NOMO-1 treated with DMSO at 0.1 percent for 48 hours (cell line): ENCODE measurements at regions not wholly inside any gene's neighbourhood (a gene's known extent, or its start where the extent isn't known, plus 50 kb on each side); places are given as distances from the start of the nearest gene placed in this dataset.
"Not testable (repeated sequence)": the region's sequence is repeated elsewhere in the genome, so short reads cannot be mapped to it uniquely, and the experiment has no call there.

Experiments used
- DNase-seq: peaks from one replicate; lab custom pipeline; 2025; ENCODE audit not compliant: unreplicated experiment; lab: John Stamatoyannopoulos, UW

GRCh38 chr12:13924286-13924685, 57.1 kb downstream of the GRIN2B start:
- DNase-seq = no peak

GRCh38 chr12:13918897-13919296, 62.5 kb downstream of the GRIN2B start:
- DNase-seq = no peak

GRCh38 chr12:13915096-13915495, 66.3 kb downstream of the GRIN2B start:
- no peak for DNase-seq

- no peak for DNase-seq
Measured at GRCh38 chr12:13913371-13913770, 68.0 kb downstream of the GRIN2B start.

GRCh38 chr12:13911756-13912554, 69.4 kb downstream of the GRIN2B start:
- no peak for DNase-seq

GRCh38 chr12:13905794-13906193, 75.6 kb downstream of the GRIN2B start:
- no peak for DNase-seq

GRCh38 chr12:13900718-13901117, 80.7 kb downstream of the GRIN2B start:
- DNase-seq = no peak

- DNase-seq = not testable (repeated sequence)
Measured at GRCh38 chr12:13898387-13898786, 83.0 kb downstream of the GRIN2B start.

DNA sequence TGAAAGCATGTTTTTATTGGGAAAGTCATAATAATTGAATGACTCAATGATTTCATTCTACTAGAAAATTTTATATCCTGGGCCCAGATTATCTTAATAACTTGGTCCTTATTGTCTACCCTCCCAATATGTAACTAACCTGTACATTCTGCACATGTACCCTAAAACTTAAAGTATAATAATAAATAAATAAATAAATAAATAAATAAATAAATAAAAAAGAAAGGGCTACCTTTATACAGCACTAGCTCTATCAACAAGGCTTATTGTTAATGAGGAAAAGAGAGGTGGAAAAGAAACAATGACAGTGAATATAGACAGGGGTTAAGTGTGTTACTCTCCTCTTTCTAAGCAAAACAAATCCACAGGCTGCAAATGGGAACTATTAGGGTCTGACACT, 83.6 kb downstream of the GRIN2B start:
- no peak for DNase-seq

- no peak for DNase-seq
Measured at GRCh38 chr12:13896063-13896626, 85.3 kb downstream of the GRIN2B start.

DNA sequence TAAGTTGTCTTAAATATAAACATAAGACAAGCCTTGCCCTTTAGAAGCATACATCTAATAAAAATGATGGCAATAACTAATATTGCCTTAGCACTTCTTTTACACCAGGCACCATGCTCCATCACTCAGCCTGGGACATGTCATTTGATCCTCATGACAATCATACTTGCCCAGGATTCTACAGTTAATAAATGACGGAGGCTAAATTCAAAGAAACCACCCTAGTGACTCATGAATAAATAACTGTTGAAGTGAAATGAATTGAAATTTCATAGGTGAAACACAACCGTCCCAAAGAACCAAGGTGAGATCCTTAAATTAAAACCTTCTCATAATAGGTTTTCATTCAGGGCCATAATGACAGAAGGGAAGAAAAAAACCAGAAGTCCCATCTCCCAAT, 89.5 kb downstream of the GRIN2B start:
- no peak for DNase-seq

GRCh38 chr12:13890943-13891342, 90.5 kb downstream of the GRIN2B start:
- no peak for DNase-seq

- peak; percentile 33 for DNase-seq
Measured at GRCh38 chr12:13887779-13888388, 93.5 kb downstream of the GRIN2B start.

DNA sequence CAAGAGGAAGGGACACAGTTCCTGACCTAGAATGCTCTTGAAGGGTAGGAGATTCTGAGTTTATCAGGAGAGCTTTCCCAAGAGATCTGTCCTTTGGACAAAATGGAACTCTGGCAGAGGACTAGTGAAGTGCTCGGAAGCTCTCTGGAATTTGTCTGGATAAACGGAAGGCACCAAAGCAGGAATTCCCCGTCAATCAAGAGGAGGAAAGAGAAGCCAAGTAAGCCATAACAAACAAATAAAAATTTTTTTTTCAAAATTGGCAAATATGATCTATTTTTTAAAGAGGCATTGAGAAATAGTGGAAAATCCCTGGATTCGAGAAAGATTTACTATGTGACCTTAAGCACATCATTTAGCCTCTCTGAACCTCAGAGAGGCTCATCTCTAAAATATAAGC, 99.2 kb downstream of the GRIN2B start:
- no peak for DNase-seq

DNA sequence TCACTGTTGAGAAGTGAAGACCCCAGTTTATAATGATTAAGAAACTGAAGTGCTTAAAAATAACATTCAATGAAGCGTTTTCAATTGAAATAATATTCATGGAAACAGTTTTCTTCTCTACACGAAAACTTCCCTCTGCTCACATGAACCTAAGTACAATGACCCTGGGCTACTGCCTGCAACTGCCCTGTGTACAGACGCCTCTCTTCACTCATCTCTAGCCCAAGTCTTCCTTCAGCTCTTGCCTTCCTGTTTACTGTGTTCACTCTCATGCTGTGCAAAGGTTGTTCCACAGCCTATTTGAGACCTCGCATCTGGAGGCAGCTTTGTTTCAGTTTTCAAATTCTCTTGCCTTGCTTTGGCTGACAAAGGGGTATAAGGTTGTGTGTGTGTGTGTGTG, 100.8 kb downstream of the GRIN2B start:
- no peak for DNase-seq

DNA sequence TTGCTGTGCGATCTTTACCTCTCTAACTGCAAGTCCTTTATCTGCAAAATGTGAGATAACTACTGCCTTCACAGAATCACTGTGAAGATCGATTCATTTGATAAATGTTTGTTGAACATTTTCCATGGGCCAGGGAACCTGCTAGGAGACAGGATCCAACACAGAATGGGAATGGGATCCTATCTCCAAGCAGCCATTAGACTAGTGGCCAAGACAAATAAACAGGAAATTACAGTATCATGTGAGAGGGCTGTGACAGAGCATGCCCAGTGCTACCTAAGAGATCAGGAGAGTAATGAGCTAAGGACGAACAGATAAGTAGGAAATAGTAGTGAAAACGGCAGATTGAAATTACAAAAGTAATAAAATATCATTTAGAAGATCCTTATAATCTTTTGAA, 105.7 kb downstream of the GRIN2B start:
- DNase-seq = no peak

DNA sequence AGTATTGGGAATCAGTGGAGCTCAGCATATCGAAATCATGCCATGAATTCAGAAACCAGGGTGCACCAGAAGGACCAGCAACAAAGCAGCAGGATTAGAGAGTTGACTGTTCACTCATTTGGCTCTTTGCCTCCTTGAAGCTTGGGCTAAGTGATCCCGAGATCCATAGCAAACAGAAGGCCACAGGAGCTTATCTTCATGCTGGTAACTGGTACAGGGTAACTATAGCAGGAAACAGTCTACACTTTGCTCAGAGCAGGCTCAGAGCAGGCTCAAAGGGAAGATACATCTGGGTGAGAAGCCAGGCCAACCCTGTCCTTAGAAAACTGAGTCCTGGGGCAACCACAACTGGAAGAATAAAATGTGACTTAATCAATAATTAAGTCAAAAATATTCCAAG, 111.1 kb downstream of the GRIN2B start:
- no peak for DNase-seq

- DNase-seq = peak; percentile 60
Measured at GRCh38 chr12:13864081-13864673, 117.2 kb downstream of the GRIN2B start.

- DNase-seq = no peak
Measured at GRCh38 chr12:13857750-13858149, 123.7 kb downstream of the GRIN2B start.

- DNase-seq = no peak
Measured at GRCh38 chr12:13853471-13853870, 127.9 kb downstream of the GRIN2B start.

GRCh38 chr12:13851828-13852227, 129.6 kb downstream of the GRIN2B start:
- DNase-seq = no peak

DNA sequence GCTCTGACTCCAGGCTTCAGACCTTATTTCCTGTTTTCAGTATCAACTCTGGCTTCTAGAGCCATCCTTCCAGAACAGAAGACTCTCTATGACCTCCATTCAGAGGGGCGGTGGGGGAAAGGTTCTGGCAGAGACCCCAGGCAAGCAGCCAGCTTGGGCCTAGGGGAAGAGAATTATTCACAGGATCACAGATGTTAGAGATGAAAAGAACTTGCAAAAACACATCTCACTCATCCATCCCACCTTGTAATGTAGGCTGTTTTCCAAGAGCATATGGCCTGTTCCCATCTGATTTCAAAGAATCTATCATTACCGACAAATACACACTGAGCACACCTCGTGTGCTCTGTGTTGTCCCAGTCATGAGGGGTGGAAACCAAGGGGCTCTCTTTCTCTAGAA, 131.9 kb downstream of the GRIN2B start:
- no peak for DNase-seq
